ENCODE measurements at regions not wholly inside any gene's neighbourhood (a gene's known extent, or its start where the extent isn't known, plus 50 kb on each side); places are given as distances from the start of the nearest gene placed in this dataset.

GRCh38 chr10:78511324-78512204, 477.9 kb downstream of the RPS24 start:
- BruUV-seq (replicated peaks), result no TSS peak
- ChIA-PET POLR2A (ENCODE audit: unreplicated experiment) (no interaction called here), CTCF (no interaction called here)
- DNase-seq (no peak), ATAC-seq (peak; percentile 7; the same call in 1 of the 2 replicates)
- no peak for TF ChIP-seq EZH2phosphoT487 (IDR thresholded peaks at IDR 0.05; ENCODE audit: borderline replicate concordance, low read length)
- H3K4me1 ChIP-seq (ENCODE audit: insufficient read depth, low read length), result peaks cover 10% of the 10 kb centered on the region; the same call in 1 of the 2 replicates
- intact Hi-C loops (cut with micrococcal nuclease), result no loop called here
- H3F3A ChIP-seq (ENCODE audit: low read length, unreplicated experiment), result no peaks in the 10 kb centered on the region
- 0 out of 2 replicates have a peak, but pooled peaks cover 5% of the 10 kb centered on the region for H3K9me2 ChIP-seq (replicated peaks; ENCODE audit: low read length)
- no peak overlapping the region for H2AFZ ChIP-seq (ENCODE audit: low read length)
- no peak overlapping the region for H3K4me3 ChIP-seq (ENCODE audit: low read length)
- no peak overlapping the region for H3K27ac ChIP-seq (ENCODE audit: low read length)
- H3K36me3 ChIP-seq (ENCODE audit: low read depth, low read length), result no peaks in the 10 kb centered on the region
- H4K20me1 ChIP-seq (ENCODE audit: low read length), result no peaks in the 10 kb centered on the region
- H3K9ac ChIP-seq (ENCODE audit: low read length), result no peak overlapping the region
- H3K9me3 ChIP-seq (ENCODE audit: low read length), result no peaks in the 10 kb centered on the region
- no peaks in the 10 kb centered on the region for H3K27me3 ChIP-seq (ENCODE audit: low read length)
- no peaks in the 10 kb centered on the region for H3K79me2 ChIP-seq (ENCODE audit: low read length)
- H3K4me2 ChIP-seq (ENCODE audit: low read length), result no peak overlapping the region

- ATAC-seq, result no peak
- Histone ChIP-seq H2AFZ (ENCODE audit: low read length) (no peak overlapping the region), H3K36me3 (ENCODE audit: low read depth, low read length) (no peaks in the 10 kb centered on the region), H3K9me3 (ENCODE audit: low read length) (no peaks in the 10 kb centered on the region), H3K27ac (ENCODE audit: low read length) (no peak overlapping the region), H3K4me1 (ENCODE audit: insufficient read depth, low read length) (peaks cover 10% of the 10 kb centered on the region; the same call in 1 of the 2 replicates), H3K9ac (ENCODE audit: low read length) (no peak overlapping the region), H3K4me2 (ENCODE audit: low read length) (no peak overlapping the region), H3K27me3 (ENCODE audit: low read length) (no peaks in the 10 kb centered on the region), H3K79me2 (ENCODE audit: low read length) (no peaks in the 10 kb centered on the region), H3K9me2 (replicated peaks; ENCODE audit: low read length) (0 out of 2 replicates have a peak, but pooled peaks cover 5% of the 10 kb centered on the region), H3F3A (ENCODE audit: low read length, unreplicated experiment) (no peaks in the 10 kb centered on the region), H4K20me1 (ENCODE audit: low read length) (no peaks in the 10 kb centered on the region), H3K4me3 (ENCODE audit: low read length) (no peak overlapping the region)
- TF ChIP-seq CTCF (conservative IDR thresholded peaks at IDR 0.05; ENCODE audit: low read depth, low read length), result no peak
- TF ChIP-seq EZH2phosphoT487 (IDR thresholded peaks at IDR 0.05; ENCODE audit: borderline replicate concordance, low read length), result no peak
- no peak for TF ChIP-seq EZH2 (IDR thresholded peaks at IDR 0.05; ENCODE audit: low read length, unreplicated experiment)
- ChIA-PET POLR2A (ENCODE audit: unreplicated experiment) (no interaction called here), CTCF (no interaction called here)
- intact Hi-C loops (cut with micrococcal nuclease), result no loop called here
- no TSS peak for BruUV-seq (replicated peaks)
- DNase-seq, result no peak
Measured at GRCh38 chr10:78512205-78512550, 478.5 kb downstream of the RPS24 start.

GRCh38 chr10:78513330-78513729, 479.7 kb downstream of the RPS24 start:
- Histone ChIP-seq H3K27me3 (ENCODE audit: low read length) (no peaks in the 10 kb centered on the region), H3F3A (ENCODE audit: low read length, unreplicated experiment) (no peaks in the 10 kb centered on the region), H3K9me2 (replicated peaks; ENCODE audit: low read length) (0 out of 2 replicates have a peak, but pooled peaks cover 5% of the 10 kb centered on the region), H3K79me2 (ENCODE audit: low read length) (no peaks in the 10 kb centered on the region), H3K4me1 (ENCODE audit: insufficient read depth, low read length) (peaks cover 10% of the 10 kb centered on the region; the same call in 1 of the 2 replicates), H3K4me2 (ENCODE audit: low read length) (no peak overlapping the region), H3K4me3 (ENCODE audit: low read length) (no peak overlapping the region), H3K36me3 (ENCODE audit: low read depth, low read length) (no peaks in the 10 kb centered on the region), H2AFZ (ENCODE audit: low read length) (no peak overlapping the region), H3K9me3 (ENCODE audit: low read length) (no peaks in the 10 kb centered on the region), H3K9ac (ENCODE audit: low read length) (no peak overlapping the region), H4K20me1 (ENCODE audit: low read length) (no peaks in the 10 kb centered on the region), H3K27ac (ENCODE audit: low read length) (no peak overlapping the region)
- no peak for TF ChIP-seq CTCF (conservative IDR thresholded peaks at IDR 0.05; ENCODE audit: low read depth, low read length)
- TF ChIP-seq EZH2 (IDR thresholded peaks at IDR 0.05; ENCODE audit: low read length, unreplicated experiment), result no peak
- TF ChIP-seq EZH2phosphoT487 (IDR thresholded peaks at IDR 0.05; ENCODE audit: borderline replicate concordance, low read length), result no peak
- intact Hi-C loops (cut with micrococcal nuclease), result no loop called here
- ATAC-seq (no peak), DNase-seq (peak; percentile 48)
- no TSS peak for BruUV-seq (replicated peaks)
- POLR2A ChIA-PET (ENCODE audit: unreplicated experiment), result no interaction called here
- CTCF ChIA-PET, result no interaction called here

All from PC-3 (cell line).